ENCODE measurements at regions not wholly inside any gene's neighbourhood (a gene's known extent, or its start where the extent isn't known, plus 50 kb on each side); places are given as distances from the start of the nearest gene placed in this dataset.
"Not testable (repeated sequence)": the region's sequence is repeated elsewhere in the genome, so short reads cannot be mapped to it uniquely, and the experiment has no call there.

GRCh38 chr3:105093371-105094252 is 273.1 kb upstream of the ALCAM start:
- DNase-seq = no peak

- no peak for DNase-seq
Measured at GRCh38 chr3:105094588-105094987, 272.1 kb upstream of the ALCAM start.

GRCh38 chr3:105096071-105096470 is 270.6 kb upstream of the ALCAM start:
- no peak for DNase-seq

- no peak for DNase-seq
Measured at GRCh38 chr3:105101603-105102002, 265.1 kb upstream of the ALCAM start.

GRCh38 chr3:105103139-105103538 is 263.6 kb upstream of the ALCAM start:
- DNase-seq = no peak

- no peak for DNase-seq
Measured at GRCh38 chr3:105108823-105109222, 257.9 kb upstream of the ALCAM start.

GRCh38 chr3:105118905-105119304 is 247.8 kb upstream of the ALCAM start:
- DNase-seq = no peak

- no peak for DNase-seq
Measured at GRCh38 chr3:105119801-105120340, 246.8 kb upstream of the ALCAM start.

- DNase-seq = no peak
Measured at GRCh38 chr3:105130911-105131310, 235.8 kb upstream of the ALCAM start.

GRCh38 chr3:105137911-105138310 is 228.8 kb upstream of the ALCAM start:
- DNase-seq = no peak

GRCh38 chr3:105139881-105140560 is 226.7 kb upstream of the ALCAM start:
- no peak for DNase-seq

- no peak for DNase-seq
Measured at GRCh38 chr3:105140899-105141367, 225.8 kb upstream of the ALCAM start.

GRCh38 chr3:105144837-105145236 is 221.9 kb upstream of the ALCAM start:
- DNase-seq = no peak

GRCh38 chr3:105145511-105145910 is 221.2 kb upstream of the ALCAM start:
- no peak for DNase-seq

- not testable (repeated sequence) for DNase-seq
Measured at GRCh38 chr3:105149197-105149596, 217.5 kb upstream of the ALCAM start.

- DNase-seq = no peak
Measured at GRCh38 chr3:105152987-105153386, 213.7 kb upstream of the ALCAM start.

GRCh38 chr3:105154692-105155091 is 212.0 kb upstream of the ALCAM start:
- no peak for DNase-seq

- DNase-seq = no peak
Measured at GRCh38 chr3:105157067-105157765, 209.5 kb upstream of the ALCAM start.

GRCh38 chr3:105157766-105158085 is 209.0 kb upstream of the ALCAM start:
- no peak for DNase-seq

GRCh38 chr3:105158286-105158685 is 208.4 kb upstream of the ALCAM start:
- DNase-seq = no peak

GRCh38 chr3:105162448-105162847 is 204.3 kb upstream of the ALCAM start:
- no peak for DNase-seq

GRCh38 chr3:105166893-105167292 is 199.8 kb upstream of the ALCAM start:
- DNase-seq = no peak

GRCh38 chr3:105170423-105170822 is 196.3 kb upstream of the ALCAM start:
- no peak for DNase-seq

All from stimulated activated CD4-positive, alpha-beta T cell treated with anti-CD3 and anti-CD28 coated beads, Interleukin-1b, Interleukin-23, amount 100 ng/mL, for 48 hours (primary cell).